ENCODE measurements at regions not wholly inside any gene's neighbourhood (a gene's known extent, or its start where the extent isn't known, plus 50 kb on each side); places are given as distances from the start of the nearest gene placed in this dataset.

- Mint-ChIP-seq H3K4me3 (ENCODE audit: unreplicated experiment) (no peak overlapping the region), H3K9me3 (ENCODE audit: low read depth) (peaks cover 7% of the 10 kb centered on the region), H3K27ac (ENCODE audit: unreplicated experiment) (no peak overlapping the region), H3K4me1 (ENCODE audit: low read depth) (no peaks in the 10 kb centered on the region), H3K36me3 (ENCODE audit: low read depth) (no peaks in the 10 kb centered on the region), H3K27me3 (ENCODE audit: low read depth) (peaks cover 41% of the 10 kb centered on the region)
- DNase-seq (ENCODE audit: low spot score) = no peak
- no peak for TF ChIP-seq CTCF (IDR thresholded peaks at IDR 0.05)
Observed at GRCh38 chr20:40397467-40397866, 291.6 kb downstream of the MAFB start.

- no peak overlapping the region for H3K27ac Mint-ChIP-seq (ENCODE audit: unreplicated experiment)
- no peaks in the 10 kb centered on the region for H3K9me3 Mint-ChIP-seq (ENCODE audit: low read depth)
- no peak for TF ChIP-seq CTCF (IDR thresholded peaks at IDR 0.05)
- no peak for DNase-seq (ENCODE audit: low spot score)
- H3K4me3 Mint-ChIP-seq (ENCODE audit: unreplicated experiment) = no peak overlapping the region
- H3K4me1 Mint-ChIP-seq (ENCODE audit: low read depth) = no peaks in the 10 kb centered on the region
- H3K36me3 Mint-ChIP-seq (ENCODE audit: low read depth) = no peaks in the 10 kb centered on the region
- H3K27me3 Mint-ChIP-seq (ENCODE audit: low read depth) = peaks cover 28% of the 10 kb centered on the region
Observed at GRCh38 chr20:40393197-40394079, 295.6 kb downstream of the MAFB start.

- Mint-ChIP-seq H3K9me3 (ENCODE audit: low read depth) (peaks cover 13% of the 10 kb centered on the region), H3K27ac (ENCODE audit: unreplicated experiment) (no peak overlapping the region), H3K36me3 (ENCODE audit: low read depth) (peaks cover 2% of the 10 kb centered on the region), H3K27me3 (ENCODE audit: low read depth) (peaks cover 20% of the 10 kb centered on the region), H3K4me3 (ENCODE audit: unreplicated experiment) (no peak overlapping the region), H3K4me1 (ENCODE audit: low read depth) (no peaks in the 10 kb centered on the region)
- DNase-seq (ENCODE audit: low spot score) = no peak
- TF ChIP-seq CTCF (IDR thresholded peaks at IDR 0.05) = no peak
Observed at GRCh38 chr20:40390654-40391053, 298.4 kb downstream of the MAFB start.

GRCh38 chr20:40370800-40371199, 318.2 kb downstream of the MAFB start:
- H3K27ac Mint-ChIP-seq (ENCODE audit: unreplicated experiment) = no peak overlapping the region

GRCh38 chr20:40368876-40369275, 320.2 kb downstream of the MAFB start:
- H3K27ac Mint-ChIP-seq (ENCODE audit: unreplicated experiment) = no peak overlapping the region
- no peaks in the 10 kb centered on the region for H3K9me3 Mint-ChIP-seq (ENCODE audit: low read depth)
- peaks cover 32% of the 10 kb centered on the region for H3K27me3 Mint-ChIP-seq (ENCODE audit: low read depth)
- no peak for TF ChIP-seq CTCF (IDR thresholded peaks at IDR 0.05)
- no peaks in the 10 kb centered on the region for H3K36me3 Mint-ChIP-seq (ENCODE audit: low read depth)
- no peak overlapping the region for H3K4me3 Mint-ChIP-seq (ENCODE audit: unreplicated experiment)
- no peaks in the 10 kb centered on the region for H3K4me1 Mint-ChIP-seq (ENCODE audit: low read depth)
- no peak for DNase-seq (ENCODE audit: low spot score)

More at GRCh38 chr20:40370800-40371199, 318.2 kb downstream of the MAFB start:
- no peaks in the 10 kb centered on the region for H3K4me1 Mint-ChIP-seq (ENCODE audit: low read depth)
- H3K9me3 Mint-ChIP-seq (ENCODE audit: low read depth) = peaks cover 8% of the 10 kb centered on the region
- H3K36me3 Mint-ChIP-seq (ENCODE audit: low read depth) = peaks cover 3% of the 10 kb centered on the region
- H3K27me3 Mint-ChIP-seq (ENCODE audit: low read depth) = peaks cover 22% of the 10 kb centered on the region
- no peak for TF ChIP-seq CTCF (IDR thresholded peaks at IDR 0.05)
- no peak overlapping the region for H3K4me3 Mint-ChIP-seq (ENCODE audit: unreplicated experiment)
- no peak for DNase-seq (ENCODE audit: low spot score)

Data from chondrocyte (in vitro differentiated cells).